ENCODE measurements at regions not wholly inside any gene's neighbourhood (a gene's known extent, or its start where the extent isn't known, plus 50 kb on each side); places are given as distances from the start of the nearest gene placed in this dataset.

GRCh38 chrX:40887476-40887875 is 152.1 kb upstream of the MED14 start:
- no peak for TF ChIP-seq CTCF (IDR thresholded peaks at IDR 0.05; ENCODE audit: borderline replicate concordance, extremely low read depth, low read length, poor library complexity, severe bottlenecking)
- no peak for TF ChIP-seq EZH2 (IDR thresholded peaks at IDR 0.05; ENCODE audit: borderline replicate concordance, low read depth, low read length, severe bottlenecking)
- H2AFZ ChIP-seq (ENCODE audit: low read depth, low read length), result no peak overlapping the region
- H3K27me3 ChIP-seq (ENCODE audit: insufficient read depth, low read length, poor library complexity), result no peaks in the 10 kb centered on the region

GRCh38 chrX:40891798-40892197 is 156.5 kb upstream of the MED14 start:
- H4K20me1 ChIP-seq (ENCODE audit: insufficient read depth, low read length), result no peaks in the 10 kb centered on the region
- no peak overlapping the region for H3K27ac ChIP-seq (ENCODE audit: low read length)
- no peaks in the 10 kb centered on the region for H3K27me3 ChIP-seq (ENCODE audit: insufficient read depth, low read length, poor library complexity)
- H3K9me3 ChIP-seq (ENCODE audit: insufficient read depth, low read length, severe bottlenecking), result no peaks in the 10 kb centered on the region
- no peak overlapping the region for H3K4me2 ChIP-seq (ENCODE audit: insufficient read depth, low read length)
- no peaks in the 10 kb centered on the region for H3K79me2 ChIP-seq (ENCODE audit: insufficient read depth, low read length)
- no peak overlapping the region for H3K4me3 ChIP-seq (ENCODE audit: low read depth in 1 of 2, low read length in 2 of 2)
- no peak overlapping the region for H2AFZ ChIP-seq (ENCODE audit: low read depth, low read length)
- no peaks in the 10 kb centered on the region for H3K4me1 ChIP-seq (ENCODE audit: insufficient read depth, low read length)
- no peaks in the 10 kb centered on the region for H3K36me3 ChIP-seq (ENCODE audit: insufficient read depth, low read length)
- DNase-seq (no peak), ATAC-seq (ENCODE audit: insufficient read depth, low read depth) (no peak)
- H3K9ac ChIP-seq (ENCODE audit: low read depth, low read length), result no peak overlapping the region
- TF ChIP-seq CTCF (IDR thresholded peaks at IDR 0.05; ENCODE audit: borderline replicate concordance, extremely low read depth, low read length, poor library complexity, severe bottlenecking), result no peak
- TF ChIP-seq EZH2 (IDR thresholded peaks at IDR 0.05; ENCODE audit: borderline replicate concordance, low read depth, low read length, severe bottlenecking), result no peak

More at GRCh38 chrX:40887476-40887875, 152.1 kb upstream of the MED14 start:
- H3K4me1 ChIP-seq (ENCODE audit: insufficient read depth, low read length), result no peaks in the 10 kb centered on the region
- no peak overlapping the region for H3K9ac ChIP-seq (ENCODE audit: low read depth, low read length)
- no peaks in the 10 kb centered on the region for H3K36me3 ChIP-seq (ENCODE audit: insufficient read depth, low read length)
- H3K27ac ChIP-seq (ENCODE audit: low read length), result no peak overlapping the region
- H4K20me1 ChIP-seq (ENCODE audit: insufficient read depth, low read length), result no peaks in the 10 kb centered on the region
- H3K4me2 ChIP-seq (ENCODE audit: insufficient read depth, low read length), result no peak overlapping the region
- no peak overlapping the region for H3K4me3 ChIP-seq (ENCODE audit: low read depth in 1 of 2, low read length in 2 of 2)
- ATAC-seq (ENCODE audit: insufficient read depth, low read depth) (no peak), DNase-seq (no peak)
- H3K9me3 ChIP-seq (ENCODE audit: insufficient read depth, low read length, severe bottlenecking), result no peaks in the 10 kb centered on the region
- no peaks in the 10 kb centered on the region for H3K79me2 ChIP-seq (ENCODE audit: insufficient read depth, low read length)

- no peak overlapping the region for H3K9ac ChIP-seq (ENCODE audit: low read depth, low read length)
- H3K9me3 ChIP-seq (ENCODE audit: insufficient read depth, low read length, severe bottlenecking), result no peaks in the 10 kb centered on the region
- no peaks in the 10 kb centered on the region for H3K4me1 ChIP-seq (ENCODE audit: insufficient read depth, low read length)
- DNase-seq, result no peak
- no peaks in the 10 kb centered on the region for H3K79me2 ChIP-seq (ENCODE audit: insufficient read depth, low read length)
- ATAC-seq (ENCODE audit: insufficient read depth, low read depth), result no peak
- no peaks in the 10 kb centered on the region for H3K27me3 ChIP-seq (ENCODE audit: insufficient read depth, low read length, poor library complexity)
- no peaks in the 10 kb centered on the region for H4K20me1 ChIP-seq (ENCODE audit: insufficient read depth, low read length)
- no peaks in the 10 kb centered on the region for H3K36me3 ChIP-seq (ENCODE audit: insufficient read depth, low read length)
- no peak overlapping the region for H2AFZ ChIP-seq (ENCODE audit: low read depth, low read length)
- TF ChIP-seq CTCF (IDR thresholded peaks at IDR 0.05; ENCODE audit: borderline replicate concordance, extremely low read depth, low read length, poor library complexity, severe bottlenecking), result no peak
- no peak for TF ChIP-seq EZH2 (IDR thresholded peaks at IDR 0.05; ENCODE audit: borderline replicate concordance, low read depth, low read length, severe bottlenecking)
- H3K4me3 ChIP-seq (ENCODE audit: low read depth in 1 of 2, low read length in 2 of 2), result no peak overlapping the region
- H3K4me2 ChIP-seq (ENCODE audit: insufficient read depth, low read length), result no peak overlapping the region
- no peak overlapping the region for H3K27ac ChIP-seq (ENCODE audit: low read length)
Observed at GRCh38 chrX:40893251-40893910, 158.0 kb upstream of the MED14 start.
